AG09309 (cell line): ENCODE measurements at regions not wholly inside any gene's neighbourhood (a gene's known extent, or its start where the extent isn't known, plus 50 kb on each side); places are given as distances from the start of the nearest gene placed in this dataset.

ENCODE experiments used
- DNase-seq: peaks from one replicate; pipeline ENCODE4 v3.0.0-alpha.2; 2010; ENCODE audit warnings: low read depth
- H3K4me3 ChIP-seq: 2 replicates; pipeline ENCODE4 v1.5.1; 2011; ENCODE audit warnings: mild to moderate bottlenecking, low read depth, low read length, moderate library complexity; ENCODE audit not compliant: control insufficient read depth
- TF ChIP-seq, protein P1 (sequence below): IDR thresholded peaks from 2 replicates; pipeline ENCODE4 v1.5.1; 2011; ENCODE audit warnings: mild to moderate bottlenecking, low read depth, low read length, inconsistent platforms; ENCODE audit not compliant: insufficient read depth, control insufficient read depth; ENCODE audit errors: missing control alignments

GRCh38 chrX:7709845-7710244 is 133.1 kb upstream of the VCX start:
- no peak for DNase-seq
- H3K4me3 ChIP-seq, result no peak overlapping the region
- TF ChIP-seq, protein P1, sequence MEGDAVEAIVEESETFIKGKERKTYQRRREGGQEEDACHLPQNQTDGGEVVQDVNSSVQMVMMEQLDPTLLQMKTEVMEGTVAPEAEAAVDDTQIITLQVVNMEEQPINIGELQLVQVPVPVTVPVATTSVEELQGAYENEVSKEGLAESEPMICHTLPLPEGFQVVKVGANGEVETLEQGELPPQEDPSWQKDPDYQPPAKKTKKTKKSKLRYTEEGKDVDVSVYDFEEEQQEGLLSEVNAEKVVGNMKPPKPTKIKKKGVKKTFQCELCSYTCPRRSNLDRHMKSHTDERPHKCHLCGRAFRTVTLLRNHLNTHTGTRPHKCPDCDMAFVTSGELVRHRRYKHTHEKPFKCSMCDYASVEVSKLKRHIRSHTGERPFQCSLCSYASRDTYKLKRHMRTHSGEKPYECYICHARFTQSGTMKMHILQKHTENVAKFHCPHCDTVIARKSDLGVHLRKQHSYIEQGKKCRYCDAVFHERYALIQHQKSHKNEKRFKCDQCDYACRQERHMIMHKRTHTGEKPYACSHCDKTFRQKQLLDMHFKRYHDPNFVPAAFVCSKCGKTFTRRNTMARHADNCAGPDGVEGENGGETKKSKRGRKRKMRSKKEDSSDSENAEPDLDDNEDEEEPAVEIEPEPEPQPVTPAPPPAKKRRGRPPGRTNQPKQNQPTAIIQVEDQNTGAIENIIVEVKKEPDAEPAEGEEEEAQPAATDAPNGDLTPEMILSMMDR, result no peak

GRCh38 chrX:7706032-7706431 is 136.9 kb upstream of the VCX start:
- no peak for DNase-seq
- TF ChIP-seq, protein P1, result peak; percentile 35
- no peak overlapping the region for H3K4me3 ChIP-seq

GRCh38 chrX:7704205-7704604 is 138.8 kb upstream of the VCX start:
- no peak for DNase-seq
- TF ChIP-seq, protein P1, result no peak
- H3K4me3 ChIP-seq, result no peak overlapping the region

DNA sequence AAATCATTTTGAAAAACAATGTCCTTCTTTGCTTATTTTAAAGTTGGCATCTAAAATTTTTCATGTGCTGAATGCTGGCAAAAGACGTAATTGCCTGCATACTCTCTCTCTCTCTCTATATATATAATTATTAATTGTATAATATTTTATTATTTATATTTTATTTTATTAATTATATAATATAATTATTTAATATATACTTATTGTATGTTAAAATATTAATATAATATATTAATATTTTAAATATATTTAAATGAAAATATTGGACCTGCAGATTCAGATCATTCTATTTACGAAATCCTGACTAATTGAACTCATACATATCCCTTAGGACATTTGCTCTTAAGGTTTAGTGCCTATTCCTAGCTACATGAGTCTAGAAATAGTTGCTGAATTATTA is 144.7 kb upstream of the VCX start:
- no peak overlapping the region for H3K4me3 ChIP-seq
- DNase-seq, result no peak
- TF ChIP-seq, protein P1, result no peak

DNA sequence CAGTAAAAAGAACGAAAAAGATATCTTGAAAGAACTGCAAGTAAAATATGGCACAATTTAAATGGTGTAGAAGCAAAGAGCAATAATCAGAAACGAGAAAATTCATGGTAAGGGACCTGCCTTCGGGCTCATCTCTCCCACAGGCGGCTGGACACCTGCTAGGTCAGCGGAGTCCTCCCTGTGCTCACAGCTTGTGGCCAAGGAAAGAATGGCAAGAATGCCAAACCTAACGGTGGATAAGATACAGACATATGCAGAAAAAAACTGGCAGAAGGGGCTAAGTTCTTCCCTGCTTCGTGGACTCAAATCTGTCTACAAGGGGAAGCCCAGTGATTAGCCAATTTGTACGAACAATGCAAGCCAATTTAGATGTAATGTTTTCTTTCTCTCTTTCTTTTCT is 152.1 kb upstream of the VCX start:
- no peak for DNase-seq
- no peak overlapping the region for H3K4me3 ChIP-seq
- TF ChIP-seq, protein P1, result no peak

DNA sequence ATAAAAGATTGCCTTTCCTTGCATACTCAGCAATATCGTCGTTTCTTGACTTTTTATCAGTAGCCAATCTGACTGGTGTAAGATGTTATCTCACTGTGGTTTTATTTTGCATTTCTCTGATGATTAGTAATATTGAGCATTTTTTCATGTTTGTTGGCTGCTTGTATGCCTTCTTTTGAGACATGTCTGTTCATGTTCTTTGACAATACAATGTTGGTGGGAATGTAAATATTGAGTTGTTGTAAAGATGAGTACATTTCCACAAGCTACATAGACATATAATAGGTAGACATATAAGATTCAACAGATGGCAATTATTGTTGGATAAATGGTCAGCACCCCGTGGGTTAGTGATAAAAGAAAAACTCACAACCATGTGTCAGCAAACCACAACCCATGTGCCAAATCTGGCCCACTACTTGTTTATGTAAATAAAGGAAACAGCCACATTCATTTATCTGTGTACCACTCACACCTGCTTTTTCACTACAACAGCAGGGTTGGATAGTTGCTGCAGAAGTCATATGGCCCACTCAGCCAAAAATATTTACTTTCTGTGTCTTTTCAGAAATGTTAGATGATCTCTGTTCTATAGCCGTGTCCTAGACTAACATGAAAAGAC is 153.1 kb upstream of the VCX start:
- DNase-seq, result no peak

GRCh38 chrX:7680181-7680580 is 162.8 kb upstream of the VCX start:
- H3K4me3 ChIP-seq, result no peak overlapping the region
- TF ChIP-seq, protein P1, result no peak
- no peak for DNase-seq

More for the DNA sequence above, 153.1 kb upstream of the VCX start:
- H3K4me3 ChIP-seq, result no peak overlapping the region
- TF ChIP-seq, protein P1, result no peak
